ENCODE measurements at regions not wholly inside any gene's neighbourhood (a gene's known extent, or its start where the extent isn't known, plus 50 kb on each side); places are given as distances from the start of the nearest gene placed in this dataset.
"Not testable (repeated sequence)": the region's sequence is repeated elsewhere in the genome, so short reads cannot be mapped to it uniquely, and the experiment has no call there.

DNA sequence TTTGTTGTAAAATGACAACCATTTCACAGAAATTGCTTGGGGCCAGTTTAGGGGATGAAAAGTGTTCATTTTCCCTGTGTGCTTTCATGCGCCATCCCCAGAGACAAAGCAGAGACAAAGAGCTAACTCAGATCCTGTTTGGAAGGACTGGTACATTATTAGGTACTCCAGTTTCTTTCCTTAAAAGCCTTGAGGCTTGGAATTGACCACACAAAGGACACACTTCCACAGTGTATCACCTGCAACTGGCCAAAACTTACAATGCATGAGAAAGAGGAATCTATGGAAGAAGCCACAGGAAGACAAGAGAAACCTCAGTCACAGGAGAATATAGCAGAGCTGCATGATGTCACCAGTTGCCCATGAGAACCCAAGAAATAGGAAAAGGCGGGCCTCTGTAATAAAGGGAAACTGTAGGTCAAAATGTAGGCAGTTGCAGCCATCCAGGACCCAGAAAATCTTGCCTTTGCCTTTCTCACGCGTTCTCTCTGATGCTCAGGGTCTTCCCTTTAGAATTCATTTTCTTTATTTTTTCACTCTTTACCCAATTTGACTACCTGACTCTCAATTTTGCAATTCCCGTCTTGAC lies 339.0 kb downstream of the RMST start:
- no peak for DNase-seq

- no peak for DNase-seq
Measured at GRCh38 chr12:97805146-97805545, 342.5 kb downstream of the RMST start.

DNA sequence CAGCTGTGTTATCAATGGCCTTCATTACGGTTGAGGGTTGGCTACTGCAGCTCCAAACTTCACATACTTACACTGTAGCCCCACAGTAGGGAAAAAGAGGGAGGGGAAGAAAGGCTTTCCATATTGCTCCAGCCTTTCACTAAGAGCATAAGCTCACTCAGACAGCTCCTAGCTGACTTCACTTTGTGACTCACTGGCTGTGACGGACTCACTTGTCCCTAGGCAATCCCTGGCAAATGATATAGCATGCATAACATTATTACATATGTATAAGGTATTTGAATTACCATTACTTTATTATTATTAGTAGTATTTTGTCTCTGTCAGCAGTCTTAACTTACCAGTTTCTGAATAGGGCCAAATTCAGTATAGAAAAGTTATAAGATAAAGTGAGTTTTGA lies 350.7 kb downstream of the RMST start:
- DNase-seq, result no peak

GRCh38 chr12:97821806-97822205 lies 359.2 kb downstream of the RMST start:
- no peak for DNase-seq

- no peak for DNase-seq
Measured at GRCh38 chr12:97835541-97835940, 372.9 kb downstream of the RMST start.

DNA sequence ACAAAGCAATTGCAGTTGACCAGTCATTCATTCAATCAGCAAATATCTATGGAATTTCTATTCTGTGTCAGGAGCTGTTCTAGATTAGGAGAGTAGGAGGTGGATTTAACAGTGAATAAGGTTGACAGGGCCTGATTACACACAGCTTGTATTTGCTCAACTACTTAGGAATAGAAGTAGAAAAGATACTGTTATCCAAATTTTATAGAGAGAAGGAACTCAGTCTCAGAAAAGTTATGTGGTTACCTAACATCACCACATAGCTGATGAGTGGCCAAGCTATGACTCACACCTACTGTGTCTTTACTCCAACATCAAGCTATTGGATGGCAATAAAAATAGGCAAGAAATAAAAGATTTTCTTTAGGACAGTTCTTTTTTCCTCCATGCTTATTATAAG lies 374.8 kb downstream of the RMST start:
- DNase-seq, result no peak

- DNase-seq, result no peak
Measured at GRCh38 chr12:97848051-97848450, 385.4 kb downstream of the RMST start.

- no peak for DNase-seq
Measured at GRCh38 chr12:97854477-97854876, 391.9 kb downstream of the RMST start.

DNA sequence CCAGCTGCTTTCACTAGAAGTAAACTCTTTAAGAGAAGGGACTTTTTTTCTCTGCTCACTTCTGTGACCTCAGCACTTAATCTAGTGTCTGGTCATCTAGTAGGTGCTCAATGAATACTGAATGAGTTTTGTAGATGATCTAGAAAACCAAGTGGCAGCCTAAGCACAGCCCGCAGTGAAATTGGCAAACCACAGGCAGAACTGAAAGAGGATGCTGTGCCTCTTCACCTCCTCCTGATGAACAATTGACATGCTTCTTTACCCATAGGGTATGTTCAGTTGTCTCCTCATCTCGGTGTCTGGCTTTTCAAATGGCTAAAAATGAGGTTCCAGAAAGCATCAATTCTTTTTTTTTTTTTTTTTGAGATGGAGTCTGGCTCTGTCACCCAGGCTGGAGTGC lies 399.5 kb downstream of the RMST start:
- DNase-seq, result no peak

DNA sequence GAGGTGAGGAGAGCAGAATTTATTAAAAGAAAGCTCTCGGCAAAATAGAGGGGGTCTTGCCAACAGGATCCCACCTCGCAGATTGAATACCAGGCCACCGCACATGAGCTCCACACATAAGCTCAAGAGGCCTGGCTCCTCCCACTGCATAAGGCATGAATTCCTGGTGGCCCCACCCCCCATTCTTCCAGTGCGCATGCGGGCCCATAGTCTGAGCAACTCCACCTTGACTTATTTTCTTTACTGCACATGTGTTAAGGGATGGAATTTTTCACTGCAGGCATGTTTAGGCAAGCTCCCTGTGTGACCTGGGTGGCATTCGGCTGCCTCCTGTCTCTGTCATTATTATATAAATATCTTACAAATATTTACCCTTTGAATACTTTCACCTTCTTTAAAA lies 412.5 kb downstream of the RMST start:
- no peak for DNase-seq

DNA sequence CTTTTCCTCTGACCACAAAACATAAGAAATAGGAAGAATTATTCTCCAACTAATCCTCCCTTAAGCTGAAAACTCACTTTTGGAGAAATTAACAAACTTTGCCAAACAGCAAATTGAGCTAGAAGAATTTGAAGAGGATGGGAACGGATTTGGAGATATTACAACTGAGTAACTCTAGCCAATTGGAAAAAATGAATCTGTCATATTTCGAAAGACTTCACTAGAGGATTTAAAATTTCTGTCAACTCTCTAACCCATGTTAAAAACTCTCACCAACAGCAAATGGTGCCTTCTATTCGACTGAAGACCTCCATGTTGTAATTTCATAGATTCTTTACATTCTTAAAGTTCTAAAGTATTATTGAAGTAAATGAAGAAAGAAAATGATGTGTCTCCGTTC lies 414.2 kb downstream of the RMST start:
- DNase-seq, result no peak

GRCh38 chr12:97877404-97877803 lies 414.8 kb downstream of the RMST start:
- no peak for DNase-seq

DNA sequence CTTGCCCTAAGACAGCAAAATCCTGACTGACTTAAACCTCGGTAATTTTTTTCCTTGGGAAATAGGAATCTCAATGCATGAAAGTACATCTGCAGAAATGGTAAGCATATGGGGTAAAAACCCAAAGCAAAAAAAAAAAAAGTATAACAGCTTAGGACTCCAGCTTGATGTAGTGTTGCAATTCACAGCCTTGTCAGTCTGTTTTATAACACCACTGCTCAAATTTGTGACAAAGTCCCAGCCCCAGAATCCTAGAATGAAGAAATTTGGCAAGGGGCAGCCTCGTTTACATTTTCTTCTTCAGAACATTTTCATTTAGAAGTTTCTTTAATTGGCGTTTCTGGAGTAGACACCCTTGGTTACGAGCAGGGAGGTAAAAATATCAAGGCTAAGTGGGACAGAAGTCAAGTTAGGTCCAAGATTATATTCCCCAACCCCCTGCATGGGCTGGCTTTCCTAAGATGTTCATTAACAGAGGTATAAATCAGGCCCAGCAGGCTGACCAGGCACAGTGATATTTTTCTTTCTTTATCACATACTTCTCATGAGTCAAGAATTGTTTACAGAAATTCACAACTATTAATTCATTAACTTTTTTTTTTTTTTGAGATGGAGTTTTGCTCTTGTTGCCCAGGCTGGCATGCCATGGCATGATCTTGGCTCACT lies 424.0 kb downstream of the RMST start:
- no peak for DNase-seq

- not testable (repeated sequence) for DNase-seq
Measured at GRCh38 chr12:97897881-97898280, 435.3 kb downstream of the RMST start.

- no peak for DNase-seq
Measured at GRCh38 chr12:97899529-97899928, 436.9 kb downstream of the RMST start.

DNA sequence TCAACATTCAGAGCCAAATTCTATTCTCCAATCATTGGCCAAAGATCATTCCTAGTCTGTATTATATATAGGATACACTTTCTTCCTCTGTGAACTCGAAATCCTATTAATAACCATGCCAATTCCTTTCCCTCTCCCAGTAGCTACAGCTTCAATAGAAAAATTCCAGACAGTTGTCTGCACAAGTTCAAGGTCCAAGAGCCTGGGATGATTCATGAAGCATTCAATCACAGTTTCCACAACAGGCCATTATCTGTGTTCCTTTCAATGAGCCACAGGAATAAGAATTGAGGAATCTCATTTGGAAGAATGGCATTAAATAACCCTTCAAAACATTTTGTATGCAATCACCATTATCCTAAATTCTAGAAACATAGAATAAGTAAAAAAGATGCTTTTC lies 437.4 kb downstream of the RMST start:
- no peak for DNase-seq

- no peak for DNase-seq
Measured at GRCh38 chr12:97903356-97903755, 440.8 kb downstream of the RMST start.

GRCh38 chr12:97907504-97907903 lies 444.9 kb downstream of the RMST start:
- DNase-seq, result no peak

DNA sequence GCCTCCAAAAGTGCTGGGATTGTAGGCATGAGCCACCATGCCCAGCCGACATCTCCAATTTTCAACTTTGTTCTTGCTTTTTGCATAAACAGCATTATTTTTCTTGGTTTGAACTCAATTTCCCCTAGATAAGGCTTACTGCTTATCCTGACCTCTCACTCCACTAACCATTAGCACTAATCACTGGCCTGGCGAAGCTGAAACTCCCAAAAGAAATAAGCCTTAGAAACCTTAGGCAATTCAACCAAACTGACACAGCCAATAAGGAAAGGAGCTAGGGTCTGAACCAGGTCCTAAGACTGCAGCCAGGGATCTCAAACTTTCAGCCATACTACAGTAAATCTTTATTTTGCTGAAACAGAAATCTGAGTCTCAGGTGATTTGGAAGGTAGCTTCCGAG lies 448.0 kb downstream of the RMST start:
- DNase-seq, result no peak

- no peak for DNase-seq
Measured at GRCh38 chr12:97912943-97913342, 450.3 kb downstream of the RMST start.

GRCh38 chr12:97921979-97922722 lies 459.5 kb downstream of the RMST start:
- no peak for DNase-seq

- no peak for DNase-seq
Measured at GRCh38 chr12:97923546-97923945, 460.9 kb downstream of the RMST start.

DNA sequence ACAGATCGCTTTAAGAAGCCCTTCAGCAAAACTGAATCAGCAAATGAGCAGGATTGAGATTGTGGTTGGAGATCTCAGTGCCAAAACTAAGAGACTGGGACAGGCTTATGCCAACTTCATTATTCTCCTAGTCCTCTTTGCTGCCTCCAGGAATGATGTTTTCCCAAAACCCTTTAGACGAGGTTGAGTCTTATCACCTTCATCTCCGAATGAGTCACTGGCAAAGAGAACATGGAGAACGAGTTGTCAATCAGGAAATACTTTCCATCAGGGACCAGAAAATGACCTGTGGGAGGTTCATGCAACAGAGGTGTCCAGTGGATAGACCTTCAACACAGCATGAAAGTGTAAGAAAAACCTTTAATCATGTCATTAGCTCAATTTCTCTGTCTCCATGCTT lies 461.5 kb downstream of the RMST start:
- no peak for DNase-seq

- DNase-seq, result no peak
Measured at GRCh38 chr12:97927977-97928376, 465.4 kb downstream of the RMST start.

- DNase-seq, result no peak
Measured at GRCh38 chr12:97936165-97936564, 473.6 kb downstream of the RMST start.
